ENCODE measurements at regions not wholly inside any gene's neighbourhood (a gene's known extent, or its start where the extent isn't known, plus 50 kb on each side); places are given as distances from the start of the nearest gene placed in this dataset.
A peak's percentile ranks its signal among the peaks of the same experiment; 100 is the strongest.

DNA sequence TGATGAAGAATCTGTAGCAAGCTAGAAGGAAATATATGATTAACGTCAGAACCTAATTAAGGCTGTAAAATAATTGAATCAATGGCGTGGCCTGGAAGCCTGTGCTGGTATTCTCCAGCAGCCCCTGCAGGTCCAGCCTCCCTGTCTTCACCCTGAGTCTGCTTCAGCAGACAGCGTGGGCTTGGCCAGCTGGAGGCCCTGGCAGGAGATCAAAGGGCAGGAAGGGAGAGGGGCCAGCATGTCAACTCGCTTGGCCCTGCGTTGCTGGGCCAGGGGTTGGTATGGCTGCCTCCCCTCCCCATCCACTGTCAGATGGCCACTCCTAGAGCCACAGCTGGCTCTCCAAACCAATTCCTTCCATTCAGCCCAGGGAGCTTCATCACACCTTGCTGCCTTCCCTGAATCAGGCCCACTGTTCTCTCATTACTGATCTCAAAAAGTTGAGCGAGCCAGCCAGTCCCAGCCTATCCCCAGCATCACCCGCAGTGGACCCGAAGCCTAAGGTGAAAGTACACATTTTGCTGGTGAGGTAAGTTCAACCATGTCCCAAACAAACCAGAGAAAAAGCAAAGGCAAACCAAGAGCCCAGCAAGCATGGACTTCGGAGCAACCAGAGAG is 228.4 kb upstream of the AGAP1 start:
- no peak for DNase-seq

DNA sequence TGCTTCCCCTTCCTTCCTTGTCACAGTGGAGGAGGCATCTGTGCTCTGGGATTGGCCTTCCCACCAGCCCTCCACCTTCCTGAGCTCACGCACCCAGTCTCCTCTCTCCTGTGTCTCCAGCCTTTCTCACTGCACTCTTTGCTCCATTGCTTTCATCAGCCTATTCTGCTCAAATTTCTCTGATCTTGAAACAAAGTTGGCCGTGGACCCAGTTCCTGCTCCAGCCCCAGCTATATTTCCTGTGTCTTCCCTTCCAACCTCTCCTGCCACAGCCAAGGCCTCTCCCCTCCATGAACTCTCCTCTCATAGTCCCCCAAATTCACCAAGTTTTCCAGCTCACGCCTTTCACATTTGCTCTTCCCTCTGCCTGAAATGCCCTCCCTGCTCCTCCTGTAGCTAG is 226.6 kb upstream of the AGAP1 start:
- no peak for DNase-seq

- DNase-seq, result no peak
Measured at GRCh38 chr2:235268535-235268934, 225.3 kb upstream of the AGAP1 start.

GRCh38 chr2:235270291-235270690 is 223.6 kb upstream of the AGAP1 start:
- DNase-seq, result no peak

- no peak for DNase-seq
Measured at GRCh38 chr2:235270956-235271355, 222.9 kb upstream of the AGAP1 start.

- no peak for DNase-seq
Measured at GRCh38 chr2:235271936-235272335, 221.9 kb upstream of the AGAP1 start.

DNA sequence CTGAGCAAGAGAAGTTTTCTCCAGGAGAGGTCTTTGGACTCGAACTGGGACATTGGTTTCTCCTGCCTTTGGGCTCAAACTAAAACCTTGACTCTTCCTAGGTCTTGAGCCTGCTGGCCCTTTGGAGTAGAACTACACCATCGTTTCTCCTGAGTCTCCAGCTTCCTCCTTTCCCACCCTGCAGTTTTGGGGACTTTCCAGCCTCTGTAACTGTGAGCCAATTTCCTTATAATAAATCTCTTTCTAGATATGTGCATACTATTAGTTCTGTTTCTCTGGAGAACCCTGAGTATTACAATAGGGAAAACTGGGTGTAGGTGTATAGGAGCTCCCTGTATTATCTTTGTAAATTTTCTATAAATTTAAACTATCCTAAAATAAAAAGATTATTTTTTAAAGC is 219.8 kb upstream of the AGAP1 start:
- DNase-seq, result no peak

DNA sequence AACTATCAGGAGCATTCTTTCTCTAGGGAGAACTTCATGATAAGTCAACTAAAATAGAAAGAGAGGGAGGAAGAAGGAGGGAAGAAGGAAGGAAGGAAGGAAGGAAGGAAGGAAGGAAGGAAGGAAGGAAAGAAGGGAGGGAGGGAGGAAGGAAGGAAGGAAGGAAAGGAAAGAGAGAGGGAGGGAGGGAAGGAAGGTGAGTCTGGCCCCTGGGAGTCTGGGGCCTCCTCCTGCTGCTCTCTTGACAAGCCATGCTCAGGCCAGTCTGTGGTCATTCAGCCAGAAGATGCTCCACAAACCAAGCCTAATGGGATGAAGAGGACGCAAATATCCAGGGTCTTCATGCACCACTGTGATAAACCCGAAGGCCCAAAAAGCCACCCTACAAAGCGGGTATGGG is 216.4 kb upstream of the AGAP1 start:
- DNase-seq, result no peak

DNA sequence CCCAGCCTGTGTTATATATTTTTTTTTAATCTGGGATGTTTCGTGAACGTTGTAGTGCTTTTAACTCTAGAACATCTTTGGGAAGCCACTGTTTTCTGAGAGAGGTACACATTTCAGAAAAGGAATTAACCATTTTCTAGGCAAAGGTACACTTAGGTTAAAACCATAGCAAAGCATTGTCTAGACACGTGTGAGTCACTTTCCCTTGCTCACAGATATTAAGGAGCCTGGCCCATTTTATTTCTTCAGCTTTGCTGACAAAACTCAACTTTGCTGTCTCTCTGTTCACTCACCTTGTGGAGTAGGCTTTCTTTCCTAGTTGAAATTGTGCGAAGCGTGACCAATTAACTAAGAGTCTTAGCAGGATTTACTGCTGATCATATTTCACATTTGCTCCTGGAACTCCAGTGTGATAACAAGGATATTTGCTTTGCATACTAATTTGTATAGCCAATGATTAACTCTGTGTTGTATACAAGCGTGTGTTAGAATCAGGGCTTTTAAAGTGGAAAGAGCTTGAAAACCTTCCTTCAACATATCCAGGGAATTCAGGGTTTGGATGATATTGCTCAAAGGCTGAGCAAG is 215.0 kb upstream of the AGAP1 start:
- no peak for DNase-seq

DNA sequence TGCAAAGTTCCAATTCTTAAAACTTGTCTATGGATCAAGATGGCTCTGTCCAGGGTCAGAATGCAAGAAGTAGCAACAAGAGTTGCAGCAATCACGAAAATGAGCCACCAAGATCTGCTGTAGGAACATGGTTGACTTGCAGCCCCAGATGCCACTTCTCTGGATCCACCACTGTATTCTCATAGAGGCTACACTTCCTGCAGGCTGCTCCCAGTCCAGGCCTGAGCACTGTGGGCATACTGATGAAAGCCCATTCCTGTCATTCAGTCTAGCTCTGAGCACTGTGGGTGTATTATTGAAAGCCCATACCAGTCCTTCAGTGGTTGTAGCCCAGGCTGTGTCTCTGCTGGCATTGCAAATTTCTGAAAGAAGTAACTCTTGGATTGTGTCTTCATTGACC is 213.9 kb upstream of the AGAP1 start:
- DNase-seq, result no peak

GRCh38 chr2:235283246-235283645 is 210.6 kb upstream of the AGAP1 start:
- DNase-seq, result no peak

- no peak for DNase-seq
Measured at GRCh38 chr2:235286622-235287374, 207.0 kb upstream of the AGAP1 start.

DNA sequence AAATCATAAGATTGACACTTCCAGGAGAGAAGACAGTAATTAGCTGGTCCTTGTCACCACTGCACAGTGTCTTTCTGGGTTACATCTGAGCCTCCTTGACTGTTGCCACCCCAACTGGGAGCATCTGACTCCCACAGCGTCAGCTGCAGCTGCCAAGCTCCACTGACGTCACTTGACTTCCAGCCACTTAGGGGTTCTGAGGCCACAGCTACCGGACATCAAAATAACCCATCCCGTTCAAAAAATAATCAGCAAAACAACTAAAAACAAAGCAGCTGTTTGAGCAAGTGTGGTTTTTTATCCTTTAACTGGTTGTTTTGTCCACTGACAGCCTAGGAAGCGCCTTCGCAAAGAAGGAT is 206.5 kb upstream of the AGAP1 start:
- DNase-seq, result no peak

DNA sequence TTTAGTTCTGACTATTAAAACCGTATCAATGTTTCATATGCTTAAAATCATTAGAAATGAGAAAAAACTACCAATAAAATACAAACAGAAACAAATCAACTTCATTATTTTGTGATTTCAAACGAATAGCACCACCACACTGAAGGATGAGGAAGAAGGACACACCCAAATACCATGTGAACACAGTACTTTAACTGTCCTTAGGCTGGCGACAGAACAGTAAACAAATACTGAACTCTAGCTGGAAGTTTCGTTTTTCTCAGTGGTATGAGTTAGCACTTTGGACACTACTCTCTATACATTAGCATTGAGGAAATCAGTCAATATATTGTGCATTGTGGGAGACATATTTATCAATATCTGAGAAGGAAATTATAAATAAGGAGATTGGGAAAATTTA is 202.4 kb upstream of the AGAP1 start:
- no peak for DNase-seq

GRCh38 chr2:235293061-235293460 is 200.8 kb upstream of the AGAP1 start:
- no peak for DNase-seq

- no peak for DNase-seq
Measured at GRCh38 chr2:235295831-235296230, 198.0 kb upstream of the AGAP1 start.

DNA sequence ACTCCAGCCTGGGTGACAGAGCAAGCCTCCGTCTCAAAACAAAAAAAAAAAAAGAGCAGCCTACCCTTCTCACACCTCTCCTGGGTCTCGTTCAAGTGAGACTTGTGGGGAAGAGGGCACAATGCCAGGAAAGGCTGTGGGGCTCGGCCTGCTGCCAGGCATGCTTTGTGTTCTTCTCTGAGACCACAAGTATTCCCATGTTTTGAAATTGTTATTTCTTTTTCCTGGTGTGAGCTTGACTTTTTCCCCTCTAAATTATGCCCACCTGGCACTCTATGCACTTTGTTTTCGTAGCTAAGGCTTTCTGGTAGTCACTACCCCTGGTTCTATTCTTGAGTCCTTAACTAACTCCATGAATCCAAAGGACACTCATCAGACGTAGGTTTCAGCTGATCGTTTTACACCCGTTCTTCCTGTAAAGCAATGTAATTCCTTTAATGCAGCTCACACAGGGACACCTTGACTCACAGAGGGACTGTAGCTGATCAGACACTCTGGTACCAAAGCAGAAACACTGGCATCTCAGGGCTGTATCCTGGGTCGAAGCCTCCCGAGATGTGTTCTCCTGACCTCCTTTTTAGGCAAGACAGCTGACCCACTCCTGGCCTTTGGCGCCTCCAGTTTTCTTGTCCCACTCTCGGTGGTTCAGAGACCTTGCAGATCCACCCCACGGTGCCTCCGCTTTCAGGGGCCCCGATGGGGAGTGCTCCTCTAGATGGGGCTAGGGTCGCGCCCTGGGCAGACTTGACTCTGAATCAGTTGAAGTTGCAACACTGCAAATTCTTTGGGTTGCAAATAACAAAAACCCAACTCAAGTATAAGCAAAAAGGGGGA is 193.3 kb upstream of the AGAP1 start:
- DNase-seq, result peak; percentile 38

GRCh38 chr2:235301202-235302076 is 192.4 kb upstream of the AGAP1 start:
- no peak for DNase-seq

GRCh38 chr2:235302263-235302662 is 191.6 kb upstream of the AGAP1 start:
- DNase-seq, result no peak

GRCh38 chr2:235303499-235304291 is 190.1 kb upstream of the AGAP1 start:
- DNase-seq, result no peak

- no peak for DNase-seq
Measured at GRCh38 chr2:235305678-235306077, 188.2 kb upstream of the AGAP1 start.

DNA sequence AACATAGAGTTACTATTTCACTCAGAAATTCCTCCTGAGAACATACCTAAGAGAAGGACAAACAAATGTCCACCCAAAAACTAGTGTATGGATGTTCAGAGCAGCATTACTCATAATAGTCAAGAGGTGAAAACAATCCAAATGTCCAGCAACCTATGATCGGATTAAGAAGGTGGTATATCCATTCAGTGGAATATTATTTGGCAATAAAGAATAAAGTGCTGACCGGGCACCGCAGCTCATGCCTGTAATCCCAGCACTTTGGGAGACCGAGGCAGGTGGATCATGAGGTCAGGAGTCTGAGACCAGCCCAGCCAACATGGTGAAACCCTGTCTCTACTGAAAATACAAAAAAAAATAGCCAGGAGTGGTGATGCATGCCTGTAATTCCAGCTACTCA is 182.8 kb upstream of the AGAP1 start:
- DNase-seq, result no peak
